ENCODE measurements at regions not wholly inside any gene's neighbourhood (a gene's known extent, or its start where the extent isn't known, plus 50 kb on each side); places are given as distances from the start of the nearest gene placed in this dataset.

DNA sequence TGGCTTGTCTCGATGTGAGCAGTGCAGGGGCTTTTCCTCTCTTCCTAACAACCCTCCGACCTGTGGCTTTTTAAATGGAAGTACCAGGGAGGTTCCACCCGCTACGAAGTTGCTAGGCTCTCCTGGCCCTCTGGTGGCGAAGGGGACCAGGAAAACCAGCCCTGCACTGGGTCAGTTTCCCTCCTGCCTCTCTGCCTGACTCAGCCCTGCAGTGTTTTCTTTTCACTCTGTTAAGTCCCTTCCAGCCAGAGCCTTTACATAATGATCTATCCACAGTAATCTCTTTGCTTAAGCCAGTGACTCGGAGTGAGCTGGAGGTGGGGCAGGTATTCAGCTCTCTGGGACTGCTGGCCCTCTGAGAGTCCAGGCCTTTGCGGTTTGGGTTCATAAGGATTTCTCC is 331.3 kb upstream of the EEF2KMT start:
- 26 to 42% (median 27%) methylated on average over 7 of the region's 7 CpGs for WGBS, 4 donors
- no peak overlapping the region for H3K27ac ChIP-seq
- TF ChIP-seq POLR2A (IDR thresholded peaks at IDR 0.05), result no peak
- TF ChIP-seq, protein P1, sequence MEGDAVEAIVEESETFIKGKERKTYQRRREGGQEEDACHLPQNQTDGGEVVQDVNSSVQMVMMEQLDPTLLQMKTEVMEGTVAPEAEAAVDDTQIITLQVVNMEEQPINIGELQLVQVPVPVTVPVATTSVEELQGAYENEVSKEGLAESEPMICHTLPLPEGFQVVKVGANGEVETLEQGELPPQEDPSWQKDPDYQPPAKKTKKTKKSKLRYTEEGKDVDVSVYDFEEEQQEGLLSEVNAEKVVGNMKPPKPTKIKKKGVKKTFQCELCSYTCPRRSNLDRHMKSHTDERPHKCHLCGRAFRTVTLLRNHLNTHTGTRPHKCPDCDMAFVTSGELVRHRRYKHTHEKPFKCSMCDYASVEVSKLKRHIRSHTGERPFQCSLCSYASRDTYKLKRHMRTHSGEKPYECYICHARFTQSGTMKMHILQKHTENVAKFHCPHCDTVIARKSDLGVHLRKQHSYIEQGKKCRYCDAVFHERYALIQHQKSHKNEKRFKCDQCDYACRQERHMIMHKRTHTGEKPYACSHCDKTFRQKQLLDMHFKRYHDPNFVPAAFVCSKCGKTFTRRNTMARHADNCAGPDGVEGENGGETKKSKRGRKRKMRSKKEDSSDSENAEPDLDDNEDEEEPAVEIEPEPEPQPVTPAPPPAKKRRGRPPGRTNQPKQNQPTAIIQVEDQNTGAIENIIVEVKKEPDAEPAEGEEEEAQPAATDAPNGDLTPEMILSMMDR (IDR thresholded peaks at IDR 0.05), result no peak
- no peak overlapping the region for H3K4me3 ChIP-seq
- no peaks in the 10 kb centered on the region for H3K9me3 ChIP-seq
- H3K36me3 ChIP-seq, result no peaks in the 10 kb centered on the region
- H3K27me3 ChIP-seq, result peaks cover 0 to 4% (median 0%) of the 10 kb centered on the region in 9 donors
- ATAC-seq (no peak), DNase-seq (no peak)
- intact Hi-C loops (cut with DNase I), result no loop called here
- no peaks in the 10 kb centered on the region for H3K4me1 ChIP-seq

DNA sequence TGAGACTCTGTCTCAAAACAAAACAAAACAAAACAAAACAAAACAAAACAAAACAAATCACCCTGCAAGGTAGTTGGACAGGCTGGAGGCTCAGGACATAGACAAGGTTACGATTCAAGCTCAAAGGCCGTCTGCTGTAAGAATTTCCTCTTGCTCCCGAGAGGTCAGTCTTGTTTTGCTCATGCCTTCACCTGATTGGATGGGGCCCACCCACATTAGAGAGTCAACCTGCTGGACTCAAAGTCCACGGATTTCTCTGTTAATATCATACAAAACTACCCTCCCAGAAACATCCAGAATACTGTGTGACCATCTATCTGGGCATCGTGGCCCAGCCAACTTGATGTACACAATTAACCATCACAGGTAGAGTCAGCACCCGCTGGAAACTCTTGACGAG is 330.0 kb upstream of the EEF2KMT start:
- WGBS, 4 donors, result 68 to 75% (median 71%) methylated on average over 5 to 7 of the region's 7 CpGs
- peaks cover 0 to 4% (median 0%) of the 10 kb centered on the region in 9 donors for H3K27me3 ChIP-seq
- no peaks in the 10 kb centered on the region for H3K9me3 ChIP-seq
- H3K4me1 ChIP-seq, result no peaks in the 10 kb centered on the region
- ATAC-seq (no peak), DNase-seq (no peak)
- TF ChIP-seq, protein P1 (IDR thresholded peaks at IDR 0.05), result no peak
- TF ChIP-seq POLR2A (IDR thresholded peaks at IDR 0.05), result no peak
- H3K4me3 ChIP-seq, result no peak overlapping the region
- intact Hi-C loops (cut with DNase I), result no loop called here
- H3K27ac ChIP-seq, result no peak overlapping the region
- H3K36me3 ChIP-seq, result no peaks in the 10 kb centered on the region

DNA sequence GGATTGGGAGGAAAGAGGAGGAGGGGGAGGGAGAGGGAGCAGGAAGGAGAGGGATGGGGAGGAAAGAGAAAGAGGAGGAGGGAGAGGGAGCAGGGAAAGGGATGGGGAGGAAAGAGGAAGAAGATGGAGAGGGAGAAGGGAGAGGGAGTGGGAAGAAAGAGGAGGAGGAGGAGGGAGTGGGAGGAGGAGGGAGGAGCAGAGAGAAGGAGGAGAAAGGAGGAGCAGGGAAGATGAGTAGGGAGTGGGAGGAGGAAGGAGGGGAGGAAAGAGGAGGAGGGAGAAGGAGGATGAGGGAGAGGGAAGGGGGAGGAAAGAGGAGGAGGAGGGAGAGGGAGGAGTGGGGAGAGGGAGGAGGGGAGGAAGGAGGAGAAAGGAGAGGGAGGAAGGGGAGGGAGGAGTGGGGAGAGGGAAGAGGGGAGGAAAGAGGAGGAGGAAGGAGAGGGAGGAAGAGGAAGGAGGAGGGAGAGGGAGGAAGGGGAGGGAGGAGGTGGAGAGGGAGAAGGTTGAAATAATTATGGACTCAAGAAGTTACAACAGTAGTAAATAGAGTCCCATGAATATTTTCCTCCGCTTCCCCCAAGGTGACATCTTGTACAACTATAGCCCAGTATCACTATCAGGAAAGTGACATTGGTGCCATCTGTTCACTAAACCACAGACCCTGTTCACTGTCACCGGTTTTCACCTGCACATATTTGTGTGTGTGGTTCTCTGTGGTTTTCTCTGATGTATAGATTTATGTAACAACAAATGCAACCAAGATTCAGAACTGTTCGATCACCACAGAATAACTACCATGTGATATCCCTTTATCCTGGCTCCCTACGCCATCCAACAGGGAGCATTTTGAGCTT is 325.3 kb upstream of the EEF2KMT start:
- H3K36me3 ChIP-seq, result no peaks in the 10 kb centered on the region
- H3K27ac ChIP-seq, result no peak overlapping the region
- intact Hi-C loops (cut with DNase I), result no loop called here
- no peak for DNase-seq
- TF ChIP-seq, protein P1 (IDR thresholded peaks at IDR 0.05), result no peak
- TF ChIP-seq POLR2A (IDR thresholded peaks at IDR 0.05), result no peak
- 79 to 84% (median 81%) methylated on average over 4 of the region's 4 CpGs for WGBS, 4 donors
- no peaks in the 10 kb centered on the region for H3K9me3 ChIP-seq
- no peak overlapping the region for H3K4me3 ChIP-seq
- no peak for ATAC-seq
- peaks cover 0 to 4% (median 0%) of the 10 kb centered on the region in 9 donors for H3K27me3 ChIP-seq
- H3K4me1 ChIP-seq, result no peaks in the 10 kb centered on the region

DNA sequence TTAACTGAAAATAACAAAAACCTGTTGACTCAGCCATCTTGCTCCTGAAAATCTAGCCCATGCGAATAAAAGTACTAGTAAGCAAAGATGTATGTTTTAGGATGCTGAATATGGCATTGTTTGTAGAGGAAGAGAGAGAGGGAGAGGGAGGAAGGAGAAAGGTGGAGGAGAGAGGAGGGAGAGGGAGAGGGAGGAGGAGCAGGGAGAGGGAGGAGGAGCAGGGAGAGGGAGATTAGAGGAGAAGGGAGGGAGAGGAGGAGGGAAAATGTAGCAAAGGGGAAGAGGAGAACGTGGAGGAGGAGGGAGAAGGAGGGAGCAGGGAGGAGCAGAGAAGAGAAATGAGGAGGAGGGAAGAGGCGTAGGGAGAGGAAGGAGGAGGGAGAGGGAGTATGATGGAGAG is 324.5 kb upstream of the EEF2KMT start:
- H3K36me3 ChIP-seq, result no peaks in the 10 kb centered on the region
- peaks cover 0 to 4% (median 0%) of the 10 kb centered on the region in 9 donors for H3K27me3 ChIP-seq
- H3K27ac ChIP-seq, result no peak overlapping the region
- intact Hi-C loops (cut with DNase I), result no loop called here
- DNase-seq (no peak), ATAC-seq (no peak)
- WGBS, 4 donors, result 44 to 50% (median 47%) methylated on average over 3 of the region's 3 CpGs
- H3K9me3 ChIP-seq, result no peaks in the 10 kb centered on the region
- H3K4me1 ChIP-seq, result no peaks in the 10 kb centered on the region
- no peak overlapping the region for H3K4me3 ChIP-seq
- TF ChIP-seq, protein P1 (IDR thresholded peaks at IDR 0.05), result no peak
- no peak for TF ChIP-seq POLR2A (IDR thresholded peaks at IDR 0.05)

All from heart left ventricle (tissue), 16 donors.